Smooth muscle cell (in vitro differentiated cells): ENCODE measurements at regions not wholly inside any gene's neighbourhood (a gene's known extent, or its start where the extent isn't known, plus 50 kb on each side); places are given as distances from the start of the nearest gene placed in this dataset.
A peak's percentile ranks its signal among the peaks of the same experiment; 100 is the strongest.
"Not testable (repeated sequence)": the region's sequence is repeated elsewhere in the genome, so short reads cannot be mapped to it uniquely, and the experiment has no call there.

Experiments
- DNase-seq: peaks from one replicate; lab custom pipeline; 2025; ENCODE audit not compliant: unreplicated experiment; lab: John Stamatoyannopoulos, UW
- H2AFZ ChIP-seq: fragments of 200-600 bp; sonication (generic); 2 replicates; pipeline ENCODE4 v1.6.0; 2016; ENCODE audit warnings: antibody characterized with exemption, low read depth, mild to moderate bottlenecking
- H3F3A ChIP-seq: fragments of 200-600 bp; sonication (generic); 2 replicates; pipeline ENCODE4 v1.6.0; 2017; ENCODE audit warnings: antibody characterized with exemption, low read depth
- H3K27ac ChIP-seq: fragments of 200-600 bp; sonication (generic); 2 replicates; pipeline ENCODE4 v1.5.1; 2016; ENCODE audit warnings: low read depth, mild to moderate bottlenecking
- H3K27me3 ChIP-seq: fragments of 200-600 bp; sonication (generic); 2 replicates; pipeline ENCODE4 v1.6.1; 2016; ENCODE audit warnings: low read depth, mild to moderate bottlenecking
- H3K36me3 ChIP-seq: fragments of 200-600 bp; sonication (generic); 2 replicates; pipeline ENCODE4 v1.5.1; 2016; ENCODE audit warnings: low read depth
- H3K4me1 ChIP-seq: fragments of 200-600 bp; sonication (generic); 2 replicates; pipeline ENCODE4 v1.5.1; 2016; ENCODE audit warnings: low read depth
- H3K4me2 ChIP-seq: fragments of 200-600 bp; sonication (generic); 2 replicates; pipeline ENCODE4 v1.6.0; 2016; ENCODE audit warnings: mild to moderate bottlenecking
- H3K4me3 ChIP-seq: fragments of 200-600 bp; sonication (generic); 2 replicates; pipeline ENCODE4 v1.5.1; 2016; ENCODE audit warnings: mild to moderate bottlenecking
- H3K79me2 ChIP-seq: fragments of 200-600 bp; sonication (generic); 2 replicates; pipeline ENCODE4 v1.6.0; 2016; ENCODE audit warnings: low read depth, mild to moderate bottlenecking
- H3K9ac ChIP-seq: fragments of 200-600 bp; sonication (generic); 2 replicates; pipeline ENCODE4 v1.6.0; 2016; ENCODE audit warnings: low read depth
- H3K9me3 ChIP-seq: fragments of 200-600 bp; sonication (generic); replicated peaks from 2 replicates; pipeline ENCODE4 v1.5.1; 2016; ENCODE audit warnings: low read depth
- H4K20me1 ChIP-seq: fragments of 200-600 bp; sonication (generic); 2 replicates; pipeline ENCODE4 v1.6.0; 2016; ENCODE audit warnings: low read depth
- WGBS: methylation state at CpG from one replicate; pipeline ENCODE4 v1.1.7; 2016; ENCODE audit warnings: low lambda C conversion rate; 5-methylcytosine and 5-hydroxymethylcytosine counted together
- TF ChIP-seq, protein P1 (sequence below): fragments of 200-600 bp; sonication (generic); IDR thresholded peaks from 2 replicates; pipeline ENCODE4 v1.5.1; 2017; ENCODE audit warnings: borderline replicate concordance, mild to moderate bottlenecking, antibody characterized with exemption; ENCODE audit not compliant: insufficient read depth, poor library complexity, severe bottlenecking

DNA sequence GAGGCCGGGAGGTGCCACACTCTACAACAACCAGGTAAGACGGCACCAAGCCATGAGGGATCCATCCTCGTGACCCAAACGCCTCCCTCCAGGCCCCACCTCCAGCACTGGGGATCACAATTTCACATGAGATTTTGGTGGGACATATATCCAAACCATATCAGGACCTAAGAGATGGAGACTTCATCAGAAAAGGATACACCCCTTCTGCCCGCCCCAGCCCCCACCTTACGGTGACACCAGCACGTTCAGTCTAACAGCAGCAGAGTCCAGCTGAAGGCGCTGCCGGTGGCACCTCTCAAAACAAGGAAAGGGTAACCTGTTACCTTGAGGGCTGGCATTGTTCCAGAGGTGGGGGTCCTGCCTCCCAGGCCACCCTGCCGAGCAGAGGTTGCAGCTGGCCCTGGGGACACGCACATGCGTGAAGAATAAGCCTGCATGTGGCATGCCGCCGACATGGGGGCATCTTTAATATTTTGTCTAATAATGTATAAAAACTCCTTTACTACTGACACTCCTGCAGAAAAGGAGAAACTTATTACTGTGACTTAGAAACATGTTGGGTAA is 154.4 kb downstream of the GALR1 start:
- H3K79me2 ChIP-seq, result no peaks in the 10 kb centered on the region
- H3K27ac ChIP-seq, result no peak overlapping the region
- H3K4me2 ChIP-seq, result no peak overlapping the region
- H3F3A ChIP-seq, result no peaks in the 10 kb centered on the region
- no peaks in the 10 kb centered on the region for H3K27me3 ChIP-seq
- H4K20me1 ChIP-seq, result no peaks in the 10 kb centered on the region
- H2AFZ ChIP-seq, result no peak overlapping the region
- no peak overlapping the region for H3K9ac ChIP-seq
- H3K4me3 ChIP-seq, result no peak overlapping the region
- 93% methylated on average over 12 of the region's 14 CpGs for WGBS
- DNase-seq, result no peak
- TF ChIP-seq, protein P1, sequence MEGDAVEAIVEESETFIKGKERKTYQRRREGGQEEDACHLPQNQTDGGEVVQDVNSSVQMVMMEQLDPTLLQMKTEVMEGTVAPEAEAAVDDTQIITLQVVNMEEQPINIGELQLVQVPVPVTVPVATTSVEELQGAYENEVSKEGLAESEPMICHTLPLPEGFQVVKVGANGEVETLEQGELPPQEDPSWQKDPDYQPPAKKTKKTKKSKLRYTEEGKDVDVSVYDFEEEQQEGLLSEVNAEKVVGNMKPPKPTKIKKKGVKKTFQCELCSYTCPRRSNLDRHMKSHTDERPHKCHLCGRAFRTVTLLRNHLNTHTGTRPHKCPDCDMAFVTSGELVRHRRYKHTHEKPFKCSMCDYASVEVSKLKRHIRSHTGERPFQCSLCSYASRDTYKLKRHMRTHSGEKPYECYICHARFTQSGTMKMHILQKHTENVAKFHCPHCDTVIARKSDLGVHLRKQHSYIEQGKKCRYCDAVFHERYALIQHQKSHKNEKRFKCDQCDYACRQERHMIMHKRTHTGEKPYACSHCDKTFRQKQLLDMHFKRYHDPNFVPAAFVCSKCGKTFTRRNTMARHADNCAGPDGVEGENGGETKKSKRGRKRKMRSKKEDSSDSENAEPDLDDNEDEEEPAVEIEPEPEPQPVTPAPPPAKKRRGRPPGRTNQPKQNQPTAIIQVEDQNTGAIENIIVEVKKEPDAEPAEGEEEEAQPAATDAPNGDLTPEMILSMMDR, result no peak
- H3K9me3 ChIP-seq, result no peaks in the 10 kb centered on the region
- H3K36me3 ChIP-seq, result no peaks in the 10 kb centered on the region
- no peaks in the 10 kb centered on the region for H3K4me1 ChIP-seq

DNA sequence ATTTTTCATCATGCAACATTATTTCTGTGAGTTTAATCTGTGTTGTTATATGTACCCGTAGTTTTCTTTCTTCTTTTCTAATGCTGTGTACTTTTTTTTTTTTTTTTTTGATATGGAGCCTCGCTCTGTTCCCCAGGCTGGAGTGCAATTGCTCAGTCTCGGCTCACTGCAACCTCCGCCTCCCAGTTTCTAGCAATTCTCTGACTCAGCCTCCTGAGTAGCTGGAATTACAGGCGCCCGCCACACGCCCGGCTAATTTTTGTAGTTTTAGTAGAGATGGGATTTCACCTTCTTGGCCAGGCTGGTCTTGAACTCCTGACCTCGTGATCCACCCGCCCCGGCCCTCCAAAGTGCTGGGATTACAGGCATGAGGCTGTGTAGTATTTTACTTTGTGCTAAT is 155.4 kb downstream of the GALR1 start:
- WGBS, result 80% methylated on average over 11 of the region's 11 CpGs
- Histone ChIP-seq H3K9ac (no peak overlapping the region), H3K79me2 (no peaks in the 10 kb centered on the region), H2AFZ (no peak overlapping the region), H4K20me1 (no peaks in the 10 kb centered on the region), H3K9me3 (no peaks in the 10 kb centered on the region), H3K4me2 (no peak overlapping the region), H3F3A (no peaks in the 10 kb centered on the region), H3K27ac (no peak overlapping the region), H3K4me3 (no peak overlapping the region), H3K4me1 (no peaks in the 10 kb centered on the region), H3K36me3 (no peaks in the 10 kb centered on the region), H3K27me3 (no peaks in the 10 kb centered on the region)
- no peak for DNase-seq
- TF ChIP-seq, protein P1, result no peak

DNA sequence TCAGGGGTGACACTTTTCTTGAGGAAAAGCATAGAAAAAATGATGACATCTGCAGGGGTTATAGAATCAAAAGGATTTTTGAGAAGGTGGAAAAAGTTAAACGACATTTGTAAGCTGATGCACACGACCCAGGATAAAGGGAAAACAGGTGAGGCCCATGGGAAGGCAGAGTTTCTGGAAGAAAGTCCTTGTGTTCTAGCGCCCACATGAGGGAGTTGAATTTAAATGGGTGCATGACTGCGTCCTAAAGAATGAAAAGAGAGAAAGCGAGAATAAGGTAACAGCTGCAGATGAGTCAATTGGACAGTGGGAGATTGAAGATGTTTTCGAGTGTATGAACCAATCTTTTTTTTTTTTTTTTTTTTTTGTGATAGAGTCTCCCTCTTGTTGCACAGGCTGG is 158.1 kb downstream of the GALR1 start:
- no peak overlapping the region for H3K9ac ChIP-seq
- no peaks in the 10 kb centered on the region for H3K79me2 ChIP-seq
- no peaks in the 10 kb centered on the region for H4K20me1 ChIP-seq
- no peaks in the 10 kb centered on the region for H3K4me1 ChIP-seq
- TF ChIP-seq, protein P1, result no peak
- no peak overlapping the region for H2AFZ ChIP-seq
- DNase-seq, result no peak
- WGBS, result 65% methylated on average over 6 of the region's 6 CpGs
- H3K4me3 ChIP-seq, result no peak overlapping the region
- H3K27ac ChIP-seq, result no peak overlapping the region
- H3K9me3 ChIP-seq, result no peaks in the 10 kb centered on the region
- H3K36me3 ChIP-seq, result no peaks in the 10 kb centered on the region
- H3K4me2 ChIP-seq, result no peak overlapping the region
- H3F3A ChIP-seq, result no peaks in the 10 kb centered on the region
- H3K27me3 ChIP-seq, result no peaks in the 10 kb centered on the region

DNA sequence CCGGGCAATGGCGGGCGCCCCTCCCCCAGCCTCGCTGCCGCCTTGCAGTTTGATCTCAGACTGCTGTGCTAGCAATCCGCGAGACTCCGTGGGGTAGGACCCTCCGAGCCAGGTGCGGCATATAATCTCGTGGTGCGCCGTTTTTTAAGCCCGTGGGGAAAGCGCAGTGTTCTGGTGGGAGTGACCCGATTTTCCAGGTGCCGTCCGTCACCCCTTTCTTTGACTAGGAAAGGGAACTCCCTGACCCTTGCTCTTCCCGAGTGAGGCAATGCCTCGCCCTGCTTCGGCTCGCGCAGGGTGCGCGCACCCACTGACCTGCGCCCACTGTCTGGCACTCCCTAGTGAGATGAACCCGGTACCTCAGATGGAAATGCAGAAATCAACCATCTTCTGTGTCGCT is 171.9 kb downstream of the GALR1 start:
- H3K36me3 ChIP-seq, H3K27ac ChIP-seq, H4K20me1 ChIP-seq, H3F3A ChIP-seq, H3K79me2 ChIP-seq, DNase-seq, H3K9me3 ChIP-seq, H3K27me3 ChIP-seq: not testable (repeated sequence)
- peak overlapping the region; percentile 28 for H3K9ac ChIP-seq
- peak overlapping the region; percentile 58 for H3K4me3 ChIP-seq
- WGBS, result 12% methylated on average over 20 of the region's 28 CpGs
- peaks cover 11% of the 10 kb centered on the region for H3K4me1 ChIP-seq
- H3K4me2 ChIP-seq, result peak overlapping the region; percentile 82
- H2AFZ ChIP-seq, result peak overlapping the region; percentile 89
